Stimulated activated naive CD8-positive, alpha-beta T cell treated with anti-CD3 and anti-CD28 coated beads, Interleukin-15, Interleukin-2, amounts not matched to agents 100 ng/mL and 50 ng/mL, for 24 hours (primary cell): ENCODE measurements at regions not wholly inside any gene's neighbourhood (a gene's known extent, or its start where the extent isn't known, plus 50 kb on each side); places are given as distances from the start of the nearest gene placed in this dataset.

Source experiments
- H3K27ac Mint-ChIP-seq: one replicate; pipeline ENCODE4 v1.8.0; 2021; ENCODE audit warnings: mild to moderate bottlenecking, mixed read lengths
- H3K27me3 Mint-ChIP-seq: one replicate; pipeline ENCODE4 v1.8.0; 2021; ENCODE audit warnings: mixed read lengths
- H3K36me3 Mint-ChIP-seq: one replicate; pipeline ENCODE4 v1.8.0; 2021; ENCODE audit warnings: low read depth, mixed read lengths
- H3K4me1 Mint-ChIP-seq: one replicate; pipeline ENCODE4 v1.8.0; 2021; ENCODE audit warnings: low read depth, mixed read lengths
- H3K4me3 Mint-ChIP-seq: one replicate; pipeline ENCODE4 v1.8.0; 2021; ENCODE audit warnings: mild to moderate bottlenecking, mixed read lengths
- H3K9me3 Mint-ChIP-seq: one replicate; pipeline ENCODE4 v1.8.0; 2021; ENCODE audit warnings: mixed read lengths

GRCh38 chr17:73820686-73821448 lies 176.6 kb upstream of the SDK2 start:
- Mint-ChIP-seq H3K27me3 (peaks cover 4% of the 10 kb centered on the region), H3K4me3 (no peak overlapping the region), H3K4me1 (peaks cover 11% of the 10 kb centered on the region), H3K36me3 (no peaks in the 10 kb centered on the region), H3K27ac (no peak overlapping the region), H3K9me3 (no peaks in the 10 kb centered on the region)

GRCh38 chr17:73821665-73822064 lies 177.4 kb upstream of the SDK2 start:
- no peak overlapping the region for H3K4me3 Mint-ChIP-seq
- no peak overlapping the region for H3K27ac Mint-ChIP-seq
- H3K4me1 Mint-ChIP-seq, result peaks cover 11% of the 10 kb centered on the region
- H3K9me3 Mint-ChIP-seq, result no peaks in the 10 kb centered on the region
- no peaks in the 10 kb centered on the region for H3K36me3 Mint-ChIP-seq
- H3K27me3 Mint-ChIP-seq, result peaks cover 4% of the 10 kb centered on the region

- Mint-ChIP-seq H3K4me1 (peaks cover 13% of the 10 kb centered on the region), H3K9me3 (no peaks in the 10 kb centered on the region), H3K36me3 (no peaks in the 10 kb centered on the region), H3K4me3 (no peak overlapping the region), H3K27me3 (peaks cover 4% of the 10 kb centered on the region), H3K27ac (no peak overlapping the region)
These were observed 178.1 kb upstream of the SDK2 start for GRCh38 chr17:73822371-73822770.

- Mint-ChIP-seq H3K4me3 (no peak overlapping the region), H3K27ac (no peak overlapping the region)
These were observed 179.4 kb upstream of the SDK2 start for GRCh38 chr17:73823684-73824083.

GRCh38 chr17:73824321-73824720 lies 180.1 kb upstream of the SDK2 start:
- H3K9me3 Mint-ChIP-seq, result no peaks in the 10 kb centered on the region
- H3K4me3 Mint-ChIP-seq, result no peak overlapping the region
- H3K27me3 Mint-ChIP-seq, result peaks cover 4% of the 10 kb centered on the region
- no peaks in the 10 kb centered on the region for H3K36me3 Mint-ChIP-seq
- H3K27ac Mint-ChIP-seq, result no peak overlapping the region
- H3K4me1 Mint-ChIP-seq, result peaks cover 22% of the 10 kb centered on the region

More at GRCh38 chr17:73823684-73824083, 179.4 kb upstream of the SDK2 start:
- Mint-ChIP-seq H3K27me3 (peaks cover 4% of the 10 kb centered on the region), H3K4me1 (peaks cover 22% of the 10 kb centered on the region), H3K9me3 (no peaks in the 10 kb centered on the region), H3K36me3 (no peaks in the 10 kb centered on the region)

GRCh38 chr17:73826181-73826871 lies 182.1 kb upstream of the SDK2 start:
- H3K4me3 Mint-ChIP-seq, result no peak overlapping the region
- no peak overlapping the region for H3K27ac Mint-ChIP-seq
- peaks cover 22% of the 10 kb centered on the region for H3K4me1 Mint-ChIP-seq
- H3K9me3 Mint-ChIP-seq, result no peaks in the 10 kb centered on the region
- H3K27me3 Mint-ChIP-seq, result peaks cover 4% of the 10 kb centered on the region
- H3K36me3 Mint-ChIP-seq, result no peaks in the 10 kb centered on the region

GRCh38 chr17:73826872-73827228 lies 182.6 kb upstream of the SDK2 start:
- no peaks in the 10 kb centered on the region for H3K27me3 Mint-ChIP-seq
- no peaks in the 10 kb centered on the region for H3K36me3 Mint-ChIP-seq
- H3K4me1 Mint-ChIP-seq, result peaks cover 22% of the 10 kb centered on the region
- no peak overlapping the region for H3K4me3 Mint-ChIP-seq
- H3K27ac Mint-ChIP-seq, result no peak overlapping the region
- H3K9me3 Mint-ChIP-seq, result no peaks in the 10 kb centered on the region

- H3K4me1 Mint-ChIP-seq, result peaks cover 15% of the 10 kb centered on the region
- H3K9me3 Mint-ChIP-seq, result no peaks in the 10 kb centered on the region
- no peak overlapping the region for H3K4me3 Mint-ChIP-seq
- H3K27me3 Mint-ChIP-seq, result no peaks in the 10 kb centered on the region
- peak overlapping the region; percentile 59 for H3K27ac Mint-ChIP-seq
- no peaks in the 10 kb centered on the region for H3K36me3 Mint-ChIP-seq
These were observed 183.5 kb upstream of the SDK2 start for GRCh38 chr17:73827627-73828291.

GRCh38 chr17:73829676-73830280 lies 185.5 kb upstream of the SDK2 start:
- Mint-ChIP-seq H3K27ac (no peak overlapping the region), H3K27me3 (peaks cover 4% of the 10 kb centered on the region), H3K36me3 (no peaks in the 10 kb centered on the region), H3K9me3 (no peaks in the 10 kb centered on the region), H3K4me3 (no peak overlapping the region), H3K4me1 (peaks cover 12% of the 10 kb centered on the region)

- H3K27ac Mint-ChIP-seq, result no peak overlapping the region
- peaks cover 12% of the 10 kb centered on the region for H3K27me3 Mint-ChIP-seq
- peaks cover 25% of the 10 kb centered on the region for H3K4me1 Mint-ChIP-seq
- no peaks in the 10 kb centered on the region for H3K36me3 Mint-ChIP-seq
- no peak overlapping the region for H3K4me3 Mint-ChIP-seq
- H3K9me3 Mint-ChIP-seq, result peaks cover 3% of the 10 kb centered on the region
These were observed 187.5 kb upstream of the SDK2 start for GRCh38 chr17:73831699-73832098.

- Mint-ChIP-seq H3K4me1 (peaks cover 13% of the 10 kb centered on the region), H3K4me3 (no peak overlapping the region), H3K27ac (no peak overlapping the region), H3K36me3 (no peaks in the 10 kb centered on the region), H3K27me3 (peaks cover 12% of the 10 kb centered on the region), H3K9me3 (peaks cover 4% of the 10 kb centered on the region)
These were observed 189.7 kb upstream of the SDK2 start for GRCh38 chr17:73833775-73834488.

- no peak overlapping the region for H3K4me3 Mint-ChIP-seq
- H3K4me1 Mint-ChIP-seq, result peaks cover 13% of the 10 kb centered on the region
- H3K9me3 Mint-ChIP-seq, result peaks cover 4% of the 10 kb centered on the region
- peaks cover 12% of the 10 kb centered on the region for H3K27me3 Mint-ChIP-seq
- H3K36me3 Mint-ChIP-seq, result no peaks in the 10 kb centered on the region
- H3K27ac Mint-ChIP-seq, result no peak overlapping the region
These were observed 190.6 kb upstream of the SDK2 start for GRCh38 chr17:73834684-73835343.

- Mint-ChIP-seq H3K4me3 (no peak overlapping the region), H3K36me3 (no peaks in the 10 kb centered on the region), H3K4me1 (peaks cover 13% of the 10 kb centered on the region), H3K27ac (no peak overlapping the region), H3K9me3 (peaks cover 4% of the 10 kb centered on the region), H3K27me3 (peaks cover 12% of the 10 kb centered on the region)
These were observed 191.4 kb upstream of the SDK2 start for GRCh38 chr17:73835605-73836004.

GRCh38 chr17:73838815-73839214 lies 194.6 kb upstream of the SDK2 start:
- Mint-ChIP-seq H3K4me3 (no peak overlapping the region), H3K9me3 (peaks cover 4% of the 10 kb centered on the region), H3K4me1 (peaks cover 13% of the 10 kb centered on the region), H3K36me3 (no peaks in the 10 kb centered on the region), H3K27ac (no peak overlapping the region), H3K27me3 (peaks cover 12% of the 10 kb centered on the region)
